ENCODE measurements at regions not wholly inside any gene's neighbourhood (a gene's known extent, or its start where the extent isn't known, plus 50 kb on each side); places are given as distances from the start of the nearest gene placed in this dataset.

DNA sequence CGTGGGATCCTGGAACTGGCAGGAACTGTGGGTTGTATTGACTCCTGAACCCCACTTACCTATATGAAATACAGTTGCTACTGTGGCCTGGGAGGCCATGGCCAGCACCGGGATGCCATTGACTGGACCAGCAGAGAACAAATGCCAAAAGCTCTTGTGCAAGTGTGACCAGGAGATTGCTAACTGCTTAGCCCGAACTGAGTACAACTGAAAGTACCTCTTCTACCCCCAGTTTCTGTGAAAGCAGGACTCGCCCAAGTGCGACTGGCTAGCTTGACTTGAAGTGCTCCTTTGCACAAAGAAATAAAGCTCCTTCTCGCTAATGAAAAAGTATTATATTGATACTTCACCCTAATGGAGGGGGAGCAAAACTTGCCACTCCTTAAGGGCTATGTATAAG is 101.3 kb upstream of the ATP11B start:
- DNase-seq (ENCODE audit: low read depth): no peak

DNA sequence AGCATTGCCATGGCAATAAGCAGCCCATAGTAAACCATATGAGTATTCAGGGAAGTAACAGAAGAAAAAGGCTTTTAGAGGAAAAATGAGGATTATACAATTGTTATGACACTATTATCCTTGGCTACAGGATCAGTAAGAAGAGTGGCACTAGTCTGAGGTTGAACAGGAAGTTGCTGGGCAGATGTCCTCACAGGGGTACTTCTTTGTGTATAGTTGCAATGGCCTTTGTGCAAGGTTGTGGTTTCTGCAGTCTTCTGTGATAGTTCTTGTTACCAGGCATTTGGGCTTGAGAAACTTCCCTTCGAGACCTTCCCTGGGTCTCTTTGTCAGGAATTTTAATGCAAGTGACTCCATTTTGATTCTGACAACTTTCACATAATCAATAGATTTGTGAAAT is 100.6 kb upstream of the ATP11B start:
- DNase-seq (ENCODE audit: low read depth): no peak

DNA sequence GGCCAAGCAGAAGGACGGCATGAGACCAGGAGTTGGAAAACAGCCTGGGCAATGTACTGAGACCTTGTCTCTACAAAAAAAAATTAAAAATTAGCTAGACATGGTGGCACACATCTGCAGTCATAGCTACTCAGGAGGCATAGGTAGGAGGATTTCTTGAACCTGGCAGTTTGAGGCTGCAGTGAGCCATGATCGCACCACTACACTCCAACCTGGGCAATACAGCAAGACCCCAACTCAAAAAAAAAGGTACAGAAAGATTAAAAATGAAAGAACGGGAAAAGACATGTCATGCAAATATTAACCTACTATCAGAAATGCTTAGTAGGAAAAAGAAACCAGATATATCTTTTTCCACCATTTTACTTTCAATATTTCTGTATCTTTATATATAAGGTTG is 99.6 kb upstream of the ATP11B start:
- DNase-seq (ENCODE audit: low read depth): no peak

DNA sequence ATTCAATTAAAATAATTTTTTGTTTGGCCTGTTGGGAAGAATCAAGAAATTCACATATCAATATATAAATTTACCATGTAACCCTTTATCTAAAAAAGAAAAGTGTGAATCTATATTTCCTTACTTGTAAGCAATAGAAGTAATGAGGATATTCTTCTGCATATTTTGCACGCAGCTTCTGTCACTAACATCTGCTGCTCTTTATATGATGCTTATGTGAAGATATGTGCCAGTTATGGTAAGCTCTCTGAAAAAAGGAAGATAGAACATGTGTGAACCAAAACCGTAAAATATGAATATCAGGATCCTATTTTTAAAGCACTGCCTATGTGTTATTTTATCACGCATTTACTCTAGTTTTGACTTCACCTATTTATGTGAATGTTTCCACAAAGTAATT is 96.4 kb upstream of the ATP11B start:
- DNase-seq (ENCODE audit: low read depth): no peak

DNA sequence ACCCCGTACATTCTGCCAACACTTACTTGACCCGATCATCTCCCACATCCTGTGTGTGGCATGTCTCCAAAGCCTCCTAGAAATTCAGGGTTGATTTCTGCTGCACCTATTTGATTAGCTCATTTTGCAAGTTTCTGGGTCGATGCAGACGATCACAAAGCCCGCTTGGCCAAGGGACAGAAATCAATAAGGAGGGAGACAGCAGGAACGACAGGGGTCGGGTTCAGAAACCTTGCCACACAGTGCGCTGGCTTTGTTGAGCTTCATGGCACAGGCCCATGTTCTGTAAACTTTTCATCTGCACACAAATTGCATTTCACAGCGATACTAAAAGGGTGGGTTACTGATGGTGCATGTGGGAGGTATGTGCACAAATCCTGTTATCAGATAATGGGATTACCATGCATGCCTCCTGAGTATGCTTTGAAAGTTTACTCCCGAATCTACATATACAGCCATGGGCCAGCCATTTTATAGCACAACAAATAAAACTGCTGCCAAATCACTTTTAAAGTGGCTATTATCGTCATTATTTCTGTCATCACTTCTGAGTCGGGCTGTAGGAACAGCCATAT is 95.9 kb upstream of the ATP11B start:
- DNase-seq (ENCODE audit: low read depth): no peak

DNA sequence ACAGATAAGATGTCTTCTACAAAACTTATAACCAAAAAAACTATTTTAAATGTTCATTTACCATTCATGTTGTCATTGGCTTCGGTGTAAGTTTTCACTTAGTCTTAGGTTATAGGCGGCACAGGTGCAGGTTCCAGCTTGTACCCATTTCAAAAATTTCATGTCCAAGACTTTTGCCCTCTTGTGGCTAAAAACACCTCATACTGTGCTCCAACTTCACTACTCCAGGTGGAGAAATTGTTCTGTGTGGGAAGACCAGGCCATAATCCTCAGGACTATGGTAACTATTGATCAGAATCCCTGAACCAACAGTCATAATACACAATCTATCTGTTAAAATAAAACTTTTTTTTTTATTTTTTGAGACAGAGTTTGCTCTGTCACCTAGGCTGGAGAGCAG is 95.2 kb upstream of the ATP11B start:
- no peak for DNase-seq (ENCODE audit: low read depth)

DNA sequence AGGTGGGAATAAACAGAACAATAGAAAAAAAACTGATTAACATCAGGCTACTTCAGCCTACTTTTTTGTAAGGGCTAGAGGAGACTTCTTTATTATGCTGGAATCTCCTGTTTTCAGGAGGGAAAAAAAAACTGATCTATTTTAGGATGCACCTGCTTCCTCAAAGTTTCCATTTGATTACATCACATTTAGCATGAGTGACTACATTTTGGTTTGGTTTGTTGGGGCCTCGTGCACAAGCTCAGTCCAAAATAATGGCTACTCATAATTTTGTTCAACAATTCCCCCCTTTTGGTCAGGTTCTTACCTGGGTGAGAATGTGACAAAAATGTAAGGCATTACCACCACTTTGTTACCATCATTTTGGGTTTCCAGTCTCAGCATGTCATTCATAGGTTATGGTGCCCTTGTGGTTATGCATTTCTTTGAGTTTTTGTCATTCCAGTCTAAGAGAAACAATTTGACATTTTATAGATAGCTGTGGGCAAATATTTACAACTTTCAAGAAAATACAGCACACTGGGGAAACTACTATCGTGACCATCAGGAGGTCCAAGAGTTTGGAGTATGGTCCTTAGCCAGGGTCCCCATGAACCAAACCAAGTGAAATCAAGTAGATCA is 93.6 kb upstream of the ATP11B start:
- no peak for DNase-seq (ENCODE audit: low read depth)

DNA sequence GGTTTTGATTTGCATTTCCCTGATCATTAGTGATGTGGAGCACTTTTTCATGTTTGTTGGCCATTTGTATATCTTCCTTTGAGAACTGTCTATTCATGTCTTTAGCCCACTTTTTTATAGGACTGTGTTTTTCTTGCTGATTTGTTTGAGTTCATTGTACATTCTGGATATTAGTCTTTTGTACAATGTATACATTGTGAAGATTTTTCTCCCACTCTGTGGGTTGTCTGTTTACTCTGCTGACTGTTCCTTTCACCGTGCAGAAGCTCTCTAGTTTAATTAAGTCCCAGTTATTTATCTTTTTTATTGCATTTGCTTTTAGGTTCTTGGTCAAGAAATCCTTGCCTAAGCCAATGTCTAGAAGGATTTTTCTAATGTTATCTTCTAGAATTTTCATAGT is 91.1 kb upstream of the ATP11B start:
- no peak for DNase-seq (ENCODE audit: low read depth)

DNA sequence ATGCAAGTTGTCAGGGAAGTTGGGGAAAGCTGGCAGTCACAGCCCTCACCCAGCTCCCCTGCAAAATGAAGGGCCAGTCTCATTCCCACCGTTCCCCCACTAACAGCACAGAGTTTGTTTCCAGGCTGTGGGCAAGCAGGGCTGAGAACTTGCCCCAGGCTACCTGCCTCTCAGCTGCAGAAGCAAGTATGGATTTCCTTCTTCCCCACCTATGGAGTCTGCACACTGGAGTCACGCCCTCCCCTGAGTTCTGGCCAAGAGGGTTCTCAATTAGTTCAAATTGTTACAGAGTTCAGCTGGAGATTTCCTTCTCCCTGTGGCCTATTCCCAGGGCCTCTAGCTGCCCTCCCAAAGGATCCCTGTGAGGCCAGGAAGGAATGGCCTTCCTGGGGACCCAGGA is 90.1 kb upstream of the ATP11B start:
- DNase-seq (ENCODE audit: low read depth): no peak

DNA sequence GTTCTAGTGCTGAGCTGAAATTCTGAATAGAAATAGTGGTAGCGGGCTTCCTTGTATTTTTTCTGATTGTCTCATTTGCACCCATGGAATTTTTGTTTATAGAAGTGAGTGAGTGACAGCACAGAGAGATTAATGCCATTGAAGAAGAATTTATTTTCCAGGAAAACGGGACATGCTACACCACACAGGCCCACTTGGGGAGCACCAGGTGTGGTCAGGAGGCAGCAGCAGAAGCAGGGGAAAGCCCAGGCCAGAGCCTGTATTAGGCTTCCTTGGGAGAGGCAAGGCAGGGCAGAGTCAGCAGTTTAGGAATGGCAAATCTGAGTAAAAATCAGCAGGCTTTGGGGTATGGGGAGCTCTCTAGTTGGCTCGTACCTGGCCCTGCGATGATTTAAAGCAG is 88.4 kb upstream of the ATP11B start:
- no peak for DNase-seq (ENCODE audit: low read depth)

DNA sequence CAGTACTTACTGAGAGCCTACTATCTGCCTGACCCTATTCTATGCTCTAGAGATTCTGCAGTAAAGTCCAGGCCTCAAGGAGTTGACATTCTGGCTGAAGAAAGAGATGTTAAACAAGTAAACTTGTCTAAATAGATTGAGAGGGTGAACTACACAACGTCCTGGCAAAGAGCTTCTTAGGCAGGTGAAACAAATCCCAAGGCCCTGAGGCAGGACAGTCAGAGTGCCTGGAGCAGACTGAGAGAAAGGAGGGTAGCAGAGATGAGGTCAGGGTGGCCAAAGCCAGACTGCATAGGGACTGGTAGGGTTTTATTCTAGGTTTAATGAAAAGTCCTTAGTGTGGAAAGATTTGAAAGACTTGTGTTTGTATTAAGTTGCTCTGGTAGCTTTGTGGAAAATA is 84.5 kb upstream of the ATP11B start:
- DNase-seq (ENCODE audit: low read depth): no peak

DNA sequence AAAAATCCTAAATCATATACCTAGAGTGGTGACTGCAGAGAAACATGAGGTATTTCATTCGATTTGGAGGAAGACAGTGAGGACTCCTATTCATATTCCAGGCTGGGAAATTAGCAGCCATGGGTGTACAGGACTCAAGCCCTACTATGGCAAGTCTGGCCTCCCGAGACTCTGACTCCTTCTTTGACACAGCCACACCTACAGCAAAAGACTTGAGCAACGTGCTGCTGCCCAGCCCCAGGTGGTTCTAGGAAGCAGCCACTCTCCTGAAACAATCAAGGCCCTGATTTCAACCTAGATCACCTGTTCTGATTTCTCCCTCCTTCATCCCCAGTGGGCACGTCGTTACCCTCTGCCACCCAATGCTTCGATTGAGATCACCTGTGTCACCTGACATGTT is 84.0 kb upstream of the ATP11B start:
- DNase-seq (ENCODE audit: low read depth): no peak

DNA sequence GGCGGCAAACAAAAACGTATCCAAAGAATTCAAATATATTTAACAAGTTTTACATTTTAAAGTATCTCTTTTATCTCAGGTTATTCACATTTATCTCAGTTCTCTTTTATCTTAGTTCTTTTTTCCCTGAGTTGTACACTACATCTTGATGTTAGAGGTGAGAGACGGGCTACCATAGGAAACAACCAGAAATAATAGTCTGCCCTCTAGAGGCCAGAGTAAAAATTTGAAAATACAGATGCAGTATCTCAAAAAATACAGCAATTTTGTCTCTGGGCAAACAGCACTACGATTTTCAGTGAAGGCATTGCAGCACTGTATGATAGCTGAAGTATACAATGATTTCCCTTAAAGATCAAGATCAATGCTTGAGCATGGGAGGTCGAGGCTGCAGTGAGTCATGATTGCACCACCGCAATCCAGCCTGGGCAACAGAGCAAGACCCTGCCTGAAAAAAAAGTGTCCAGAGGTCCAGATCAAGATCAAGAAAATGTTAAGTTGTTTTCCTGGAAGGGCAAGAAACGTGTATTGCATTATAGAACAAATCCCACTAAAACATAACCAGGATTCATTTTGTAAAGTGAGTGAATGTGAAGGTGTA is 82.6 kb upstream of the ATP11B start:
- no peak for DNase-seq (ENCODE audit: low read depth)

DNA sequence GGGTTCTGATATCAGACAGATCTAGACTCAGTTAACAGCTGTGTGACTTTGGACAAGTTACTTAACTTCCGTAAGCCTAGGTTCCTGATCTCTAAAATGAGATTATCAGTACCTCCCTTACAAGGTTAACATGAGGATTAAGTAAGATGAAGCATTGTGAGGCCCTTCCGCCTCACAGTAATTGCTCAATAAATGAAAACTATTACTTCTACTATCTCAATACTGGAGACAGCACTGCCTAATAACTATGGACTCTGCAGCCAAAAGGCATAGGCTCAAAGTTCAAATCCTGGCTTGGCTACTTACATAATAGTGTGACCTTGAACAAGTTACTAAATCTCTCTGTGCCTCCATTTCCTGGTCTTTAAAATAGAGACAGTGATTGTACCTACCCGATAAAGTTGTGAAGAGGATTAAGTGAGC is 82.0 kb upstream of the ATP11B start:
- DNase-seq (ENCODE audit: low read depth): no peak

DNA sequence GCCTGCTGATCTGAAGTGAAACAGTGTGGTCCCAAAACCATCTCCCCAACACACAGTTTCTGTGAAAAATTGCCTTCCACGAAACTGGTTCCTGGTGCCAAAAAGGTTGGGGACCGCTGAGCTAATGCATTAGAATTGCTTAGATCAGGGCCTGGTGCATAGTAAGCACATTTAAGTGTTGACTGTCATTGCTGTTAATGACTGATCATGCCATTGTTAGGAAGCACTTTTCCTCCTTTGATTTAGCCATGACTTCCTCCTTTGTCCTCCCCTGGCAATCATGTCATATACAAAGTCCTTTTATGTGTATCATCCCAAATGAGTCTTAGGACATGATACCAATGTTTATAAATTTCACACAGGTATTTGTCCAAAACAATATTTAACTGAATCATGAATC is 81.5 kb upstream of the ATP11B start:
- DNase-seq (ENCODE audit: low read depth): no peak

DNA sequence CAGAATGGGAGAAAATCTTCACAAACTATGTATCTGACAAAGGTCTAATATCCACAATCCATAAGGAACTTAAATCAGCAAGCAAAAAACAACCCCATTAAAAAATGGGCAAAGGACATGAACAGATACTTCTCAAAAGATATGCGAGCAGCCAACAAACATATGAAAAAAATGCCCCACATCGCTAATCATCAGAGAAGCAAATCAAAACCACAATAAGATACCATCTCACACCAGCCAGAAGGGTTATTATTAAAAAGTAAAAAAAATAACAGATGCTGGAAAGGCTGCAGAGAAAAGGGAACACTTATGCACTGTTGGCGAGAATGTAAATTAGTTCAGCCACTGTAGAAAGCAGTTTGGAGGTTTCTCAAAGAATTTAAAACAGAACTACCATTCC is 80.2 kb upstream of the ATP11B start:
- DNase-seq (ENCODE audit: low read depth): no peak

DNA sequence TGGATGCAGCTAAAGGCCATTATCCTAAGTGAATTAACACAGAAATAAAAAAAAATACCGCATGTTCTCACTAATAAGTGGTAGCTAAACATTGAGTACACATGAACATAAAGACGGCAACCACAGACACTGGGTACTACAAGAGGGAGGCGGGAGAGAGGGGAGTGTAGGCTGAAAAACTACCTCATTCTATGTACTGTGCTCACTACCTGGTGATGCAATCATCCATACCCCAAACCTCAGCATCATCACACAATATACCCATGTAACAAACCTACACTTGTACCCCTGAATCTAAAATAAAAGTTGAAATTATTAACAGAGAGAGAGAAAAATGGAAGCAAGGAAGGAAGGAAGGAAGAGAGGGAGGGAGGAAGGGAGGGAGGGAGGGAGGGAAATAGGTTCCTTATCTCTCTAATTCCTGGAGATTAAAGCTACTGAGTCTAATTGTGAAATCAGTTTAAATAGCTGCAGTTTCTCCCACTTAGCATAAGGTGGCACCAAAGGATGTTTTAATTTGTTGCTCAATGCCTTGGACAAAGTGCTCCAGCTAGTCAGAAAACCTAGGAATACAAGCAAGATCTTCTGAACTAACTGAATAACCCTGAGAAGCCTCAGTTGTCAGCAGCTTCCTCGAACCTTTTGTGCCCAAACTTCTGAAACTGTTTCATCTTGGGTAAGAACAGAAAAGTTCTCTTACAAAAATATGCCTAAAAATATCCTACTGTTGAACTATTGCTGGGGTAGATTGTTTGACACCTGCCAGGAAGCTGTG is 79.4 kb upstream of the ATP11B start:
- peak; percentile 57 for DNase-seq (ENCODE audit: low read depth)

DNA sequence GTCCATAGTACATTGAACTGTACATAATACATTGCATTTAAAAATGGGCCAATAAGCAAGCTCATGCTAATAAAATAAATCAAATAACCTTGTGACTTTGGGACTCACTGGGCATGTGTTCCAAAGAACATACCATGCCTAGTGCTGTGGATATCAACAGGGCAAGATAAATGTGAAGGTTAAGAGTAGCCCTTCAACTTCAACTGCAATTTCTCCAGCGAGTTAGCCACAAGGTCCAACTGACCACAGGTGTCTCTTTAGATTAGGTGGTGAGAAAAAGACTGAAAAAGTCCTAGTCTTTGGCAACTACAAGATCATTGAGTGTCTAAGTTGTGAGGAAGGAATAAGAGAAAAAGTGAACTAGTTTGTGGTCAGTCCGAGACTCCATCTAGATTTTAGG is 78.3 kb upstream of the ATP11B start:
- no peak for DNase-seq (ENCODE audit: low read depth)

DNA sequence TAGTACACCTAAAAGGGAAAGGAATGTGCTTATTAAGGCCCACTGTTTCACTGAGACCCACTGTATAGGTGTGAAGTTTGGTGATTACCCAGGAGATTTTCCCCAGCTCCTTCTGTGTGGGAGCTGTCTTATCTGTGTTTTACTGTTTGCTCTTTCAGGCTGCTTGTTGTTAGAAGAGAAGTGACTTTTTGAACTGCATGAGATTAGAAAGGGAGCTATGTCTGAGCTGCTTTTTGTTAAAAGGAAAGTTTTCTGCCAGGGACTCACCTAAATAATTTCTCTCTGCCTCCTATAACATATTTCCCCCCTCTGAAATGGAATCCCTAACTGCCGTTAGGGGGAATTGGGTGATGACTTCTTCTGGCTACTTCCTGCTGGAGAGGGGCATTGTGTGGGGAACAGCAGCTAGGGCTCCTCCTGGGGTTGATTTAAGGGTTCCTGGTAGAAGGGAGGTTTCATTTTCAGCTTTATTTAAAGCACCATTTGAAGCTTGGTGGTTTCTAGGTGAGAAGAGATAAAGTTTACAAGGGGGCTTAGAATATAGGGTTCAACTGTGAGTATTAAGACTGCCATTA is 77.1 kb upstream of the ATP11B start:
- DNase-seq (ENCODE audit: low read depth): no peak

DNA sequence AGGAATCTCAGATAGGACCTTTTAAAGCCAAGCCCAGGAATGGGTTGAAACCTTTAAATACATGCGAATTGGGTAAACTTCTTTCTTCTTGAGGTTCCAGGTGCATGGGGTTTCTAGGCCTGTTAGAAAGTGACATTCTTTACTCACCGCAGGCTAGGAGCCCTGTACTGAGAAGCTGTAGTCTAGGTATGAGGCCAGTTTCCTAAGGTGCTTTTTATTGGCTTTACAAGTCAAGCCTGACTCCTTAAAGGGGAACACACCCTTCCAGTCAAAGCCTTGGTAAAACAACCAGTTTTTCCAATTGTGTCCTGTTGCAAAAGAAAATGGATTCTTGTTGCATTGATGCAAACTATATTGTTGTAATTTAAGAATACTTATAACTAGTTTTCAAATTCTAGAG is 76.1 kb upstream of the ATP11B start:
- no peak for DNase-seq (ENCODE audit: low read depth)

DNA sequence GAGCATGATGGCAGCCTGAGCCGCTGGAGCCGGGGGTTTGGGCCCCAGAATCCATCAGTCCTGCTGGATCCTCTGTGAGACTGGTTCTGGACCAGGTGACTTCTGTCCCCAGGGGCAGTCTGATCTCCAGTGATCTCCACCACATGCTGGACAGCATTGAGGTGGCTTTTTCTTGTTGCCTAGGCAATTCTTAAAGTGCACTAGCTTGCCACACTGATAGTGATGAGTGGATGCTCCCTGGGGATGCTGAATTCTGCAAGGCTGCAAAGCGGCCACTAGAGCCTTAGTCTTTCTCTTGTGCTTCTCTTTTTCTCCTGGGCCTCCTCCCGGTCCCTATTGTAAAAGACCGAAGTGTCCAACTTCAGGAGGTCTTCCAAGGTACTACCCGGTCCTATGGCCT is 70.4 kb upstream of the ATP11B start:
- DNase-seq (ENCODE audit: low read depth): peak; percentile 3

DNA sequence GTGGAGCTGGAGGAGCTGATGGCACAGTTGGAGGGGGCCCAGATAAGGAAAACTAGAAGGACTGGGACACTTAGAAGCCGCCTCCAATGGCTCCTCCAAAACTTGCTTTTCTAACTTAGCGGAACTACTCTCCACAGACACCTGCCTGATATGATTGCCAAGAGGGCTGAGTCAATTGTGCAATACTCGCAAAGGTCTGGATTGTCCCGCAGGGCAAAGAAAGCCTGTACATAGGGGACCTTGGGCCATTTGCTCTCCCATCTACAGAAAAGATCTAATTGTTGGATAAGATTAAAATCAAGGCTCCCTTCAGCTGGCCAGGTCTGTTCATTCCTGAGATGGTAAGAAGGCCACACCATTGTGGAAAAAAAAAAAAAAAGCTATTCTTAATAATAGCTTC is 69.7 kb upstream of the ATP11B start:
- DNase-seq (ENCODE audit: low read depth): no peak

All from fibroblast of gingiva (primary cell).